ENCODE measurements at regions not wholly inside any gene's neighbourhood (a gene's known extent, or its start where the extent isn't known, plus 50 kb on each side); places are given as distances from the start of the nearest gene placed in this dataset.

- no peaks in the 10 kb centered on the region for H4K20me1 ChIP-seq (ENCODE audit: insufficient read depth, low read length)
- H3K4me2 ChIP-seq (replicated peaks; ENCODE audit: extremely low read depth, low read length, poor library complexity, severe bottlenecking), result no peak overlapping the region
- Mint-ChIP-seq H3K36me3 (no peaks in the 10 kb centered on the region), H3K9me3 (peaks cover 0 to 12% (median 6%) of the 10 kb centered on the region in 7 donors), H3K27me3 (ENCODE audit: low read depth in 3 of 3) (peaks cover 0 to 1% (median 0%) of the 10 kb centered on the region in 3 donors), H3K27ac (no peak overlapping the region), H3K4me1 (no peaks in the 10 kb centered on the region), H3K4me3 (no peak overlapping the region)
- no peak overlapping the region for H3K4me3 ChIP-seq (replicated peaks in 1 of 3; ENCODE audit: low read depth in 2 of 3, low read length in 3 of 3)
- no peak for DNase-seq
- no peaks in the 10 kb centered on the region for H3K27me3 ChIP-seq (ENCODE audit: control insufficient read depth in 2 of 2, insufficient read depth in 2 of 2, low read length in 2 of 2)
- peaks cover 0 to 14% of the 10 kb centered on the region in 2 donors for H3K9me3 ChIP-seq (replicated peaks in 1 of 2; ENCODE audit: control insufficient read depth in 1 of 2, insufficient read depth in 1 of 2, low read length in 2 of 2)
- intact Hi-C loops (cut with micrococcal nuclease), result no loop called here
- no peak overlapping the region for H3K27ac ChIP-seq (ENCODE audit: low read depth in 1 of 2, low read length in 2 of 2)
- TF ChIP-seq, protein P1, sequence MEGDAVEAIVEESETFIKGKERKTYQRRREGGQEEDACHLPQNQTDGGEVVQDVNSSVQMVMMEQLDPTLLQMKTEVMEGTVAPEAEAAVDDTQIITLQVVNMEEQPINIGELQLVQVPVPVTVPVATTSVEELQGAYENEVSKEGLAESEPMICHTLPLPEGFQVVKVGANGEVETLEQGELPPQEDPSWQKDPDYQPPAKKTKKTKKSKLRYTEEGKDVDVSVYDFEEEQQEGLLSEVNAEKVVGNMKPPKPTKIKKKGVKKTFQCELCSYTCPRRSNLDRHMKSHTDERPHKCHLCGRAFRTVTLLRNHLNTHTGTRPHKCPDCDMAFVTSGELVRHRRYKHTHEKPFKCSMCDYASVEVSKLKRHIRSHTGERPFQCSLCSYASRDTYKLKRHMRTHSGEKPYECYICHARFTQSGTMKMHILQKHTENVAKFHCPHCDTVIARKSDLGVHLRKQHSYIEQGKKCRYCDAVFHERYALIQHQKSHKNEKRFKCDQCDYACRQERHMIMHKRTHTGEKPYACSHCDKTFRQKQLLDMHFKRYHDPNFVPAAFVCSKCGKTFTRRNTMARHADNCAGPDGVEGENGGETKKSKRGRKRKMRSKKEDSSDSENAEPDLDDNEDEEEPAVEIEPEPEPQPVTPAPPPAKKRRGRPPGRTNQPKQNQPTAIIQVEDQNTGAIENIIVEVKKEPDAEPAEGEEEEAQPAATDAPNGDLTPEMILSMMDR (IDR thresholded peaks at IDR 0.05), result no peak
- no peak overlapping the region for H2AFZ ChIP-seq (ENCODE audit: insufficient read depth, low read depth, low read length, poor library complexity, severe bottlenecking)
- WGBS (ENCODE audit: insufficient coverage), result no CpG with 5 or more reads among the region's 4 CpGs
- no peaks in the 10 kb centered on the region for H3K4me1 ChIP-seq (ENCODE audit: control insufficient read depth in 1 of 2, insufficient read depth in 2 of 2, low read length in 2 of 2)
- no peak overlapping the region for H3K9ac ChIP-seq (ENCODE audit: insufficient read depth, low read length, poor library complexity, severe bottlenecking)
- no peaks in the 10 kb centered on the region for H3K79me2 ChIP-seq (ENCODE audit: insufficient read depth, low read length)
- no peaks in the 10 kb centered on the region for H3K36me3 ChIP-seq (replicated peaks in 1 of 2; ENCODE audit: control insufficient read depth in 1 of 2, insufficient read depth in 2 of 2, low read length in 2 of 2)
Observed at GRCh38 chr5:56290378-56291078, 57.4 kb upstream of the ANKRD55 start.

DNA sequence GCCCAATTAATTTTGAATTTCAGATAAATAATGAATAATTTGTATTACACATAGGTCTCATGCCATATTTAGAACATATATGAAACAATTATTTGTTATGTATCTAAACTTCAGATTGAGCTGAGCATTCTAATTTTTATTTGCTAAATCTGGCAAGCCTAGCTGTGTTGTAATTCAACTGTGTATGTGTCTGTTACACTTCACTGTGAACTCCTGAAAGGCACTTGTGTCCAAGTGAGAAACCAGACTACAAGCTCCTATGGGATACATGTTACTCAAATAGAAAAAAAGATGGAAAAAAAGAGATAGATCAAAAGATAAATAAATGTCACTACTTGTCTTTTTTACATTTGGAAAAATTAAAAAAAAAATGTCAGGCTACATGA, 56.5 kb upstream of the ANKRD55 start:
- Mint-ChIP-seq H3K4me1 (no peaks in the 10 kb centered on the region), H3K27me3 (ENCODE audit: low read depth in 3 of 3) (peaks cover 0 to 1% (median 0%) of the 10 kb centered on the region in 3 donors), H3K9me3 (peaks cover 2 to 10% (median 7%) of the 10 kb centered on the region in 7 donors), H3K36me3 (no peaks in the 10 kb centered on the region), H3K27ac (no peak overlapping the region), H3K4me3 (no peak overlapping the region)
- Histone ChIP-seq H3K9ac (ENCODE audit: insufficient read depth, low read length, poor library complexity, severe bottlenecking) (no peak overlapping the region), H4K20me1 (ENCODE audit: insufficient read depth, low read length) (no peaks in the 10 kb centered on the region), H2AFZ (ENCODE audit: insufficient read depth, low read depth, low read length, poor library complexity, severe bottlenecking) (no peak overlapping the region), H3K36me3 (replicated peaks in 1 of 2; ENCODE audit: control insufficient read depth in 1 of 2, insufficient read depth in 2 of 2, low read length in 2 of 2) (no peaks in the 10 kb centered on the region), H3K4me2 (replicated peaks; ENCODE audit: extremely low read depth, low read length, poor library complexity, severe bottlenecking) (no peak overlapping the region), H3K79me2 (ENCODE audit: insufficient read depth, low read length) (no peaks in the 10 kb centered on the region), H3K27ac (ENCODE audit: low read depth in 1 of 2, low read length in 2 of 2) (no peak overlapping the region), H3K9me3 (replicated peaks in 1 of 2; ENCODE audit: control insufficient read depth in 1 of 2, insufficient read depth in 1 of 2, low read length in 2 of 2) (peaks cover 0 to 7% of the 10 kb centered on the region in 2 donors), H3K4me1 (ENCODE audit: control insufficient read depth in 1 of 2, insufficient read depth in 2 of 2, low read length in 2 of 2) (no peaks in the 10 kb centered on the region), H3K27me3 (ENCODE audit: control insufficient read depth in 2 of 2, insufficient read depth in 2 of 2, low read length in 2 of 2) (no peaks in the 10 kb centered on the region), H3K4me3 (replicated peaks in 1 of 3; ENCODE audit: low read depth in 2 of 3, low read length in 3 of 3) (no peak overlapping the region)
- DNase-seq, result no peak
- intact Hi-C loops (cut with micrococcal nuclease), result loop anchor here in 1 of 2 donors (10.0 kb wide), 1 partner anchor 945 kb away; no protein-coding TSS in a partner anchor
- TF ChIP-seq, protein P1 (IDR thresholded peaks at IDR 0.05), result no peak
